AG09309 (cell line): ENCODE measurements at regions not wholly inside any gene's neighbourhood (a gene's known extent, or its start where the extent isn't known, plus 50 kb on each side); places are given as distances from the start of the nearest gene placed in this dataset.

Source experiments
- DNase-seq: peaks from one replicate; pipeline ENCODE4 v3.0.0-alpha.2; 2010; ENCODE audit warnings: low read depth
- H3K4me3 ChIP-seq: 2 replicates; pipeline ENCODE4 v1.5.1; 2011; ENCODE audit warnings: mild to moderate bottlenecking, low read depth, low read length, moderate library complexity; ENCODE audit not compliant: control insufficient read depth
- TF ChIP-seq, protein P1 (sequence below): IDR thresholded peaks from 2 replicates; pipeline ENCODE4 v1.5.1; 2011; ENCODE audit warnings: mild to moderate bottlenecking, low read depth, low read length, inconsistent platforms; ENCODE audit not compliant: insufficient read depth, control insufficient read depth; ENCODE audit errors: missing control alignments

DNA sequence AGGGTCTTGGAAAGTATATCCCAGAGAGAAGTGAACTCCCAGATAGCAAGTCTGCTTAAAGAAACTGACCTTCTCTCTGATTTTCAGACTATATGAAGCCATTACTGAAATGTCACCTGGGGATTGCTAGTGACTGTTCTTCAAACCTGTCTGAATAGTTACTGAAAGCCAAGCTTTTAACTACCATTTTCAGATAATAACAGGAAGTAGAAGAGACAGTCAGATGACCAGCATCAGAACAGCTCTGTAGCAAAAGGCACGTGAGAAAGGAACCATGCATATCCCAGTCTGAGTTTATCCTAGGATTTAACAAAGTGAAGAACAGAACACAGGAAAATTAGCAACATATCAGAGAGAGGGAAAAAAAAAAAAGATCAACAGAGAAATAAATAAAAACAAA, 74.9 kb upstream of the SELENOP start:
- DNase-seq, result no peak
- H3K4me3 ChIP-seq, result no peak overlapping the region
- TF ChIP-seq, protein P1, sequence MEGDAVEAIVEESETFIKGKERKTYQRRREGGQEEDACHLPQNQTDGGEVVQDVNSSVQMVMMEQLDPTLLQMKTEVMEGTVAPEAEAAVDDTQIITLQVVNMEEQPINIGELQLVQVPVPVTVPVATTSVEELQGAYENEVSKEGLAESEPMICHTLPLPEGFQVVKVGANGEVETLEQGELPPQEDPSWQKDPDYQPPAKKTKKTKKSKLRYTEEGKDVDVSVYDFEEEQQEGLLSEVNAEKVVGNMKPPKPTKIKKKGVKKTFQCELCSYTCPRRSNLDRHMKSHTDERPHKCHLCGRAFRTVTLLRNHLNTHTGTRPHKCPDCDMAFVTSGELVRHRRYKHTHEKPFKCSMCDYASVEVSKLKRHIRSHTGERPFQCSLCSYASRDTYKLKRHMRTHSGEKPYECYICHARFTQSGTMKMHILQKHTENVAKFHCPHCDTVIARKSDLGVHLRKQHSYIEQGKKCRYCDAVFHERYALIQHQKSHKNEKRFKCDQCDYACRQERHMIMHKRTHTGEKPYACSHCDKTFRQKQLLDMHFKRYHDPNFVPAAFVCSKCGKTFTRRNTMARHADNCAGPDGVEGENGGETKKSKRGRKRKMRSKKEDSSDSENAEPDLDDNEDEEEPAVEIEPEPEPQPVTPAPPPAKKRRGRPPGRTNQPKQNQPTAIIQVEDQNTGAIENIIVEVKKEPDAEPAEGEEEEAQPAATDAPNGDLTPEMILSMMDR, result no peak

DNA sequence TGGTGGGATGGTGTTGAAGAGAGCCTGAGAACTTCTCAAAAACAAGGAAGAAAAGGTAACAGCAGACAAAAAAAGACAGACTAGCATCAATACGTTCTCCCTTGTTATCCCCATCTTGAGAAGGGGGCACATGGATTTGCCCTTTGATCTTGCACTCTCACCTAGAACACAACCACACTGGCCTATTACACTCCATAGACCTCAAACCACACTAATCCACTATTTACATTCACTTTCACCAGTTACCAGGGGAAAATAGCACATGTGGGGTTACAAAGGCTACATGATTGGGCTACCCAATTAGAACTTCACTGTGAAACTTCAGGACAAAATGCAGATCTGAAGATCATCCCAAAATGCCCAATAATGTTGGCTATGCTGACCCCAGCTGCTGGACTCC, 72.6 kb upstream of the SELENOP start:
- TF ChIP-seq, protein P1, result no peak
- DNase-seq, result no peak
- no peak overlapping the region for H3K4me3 ChIP-seq

DNA sequence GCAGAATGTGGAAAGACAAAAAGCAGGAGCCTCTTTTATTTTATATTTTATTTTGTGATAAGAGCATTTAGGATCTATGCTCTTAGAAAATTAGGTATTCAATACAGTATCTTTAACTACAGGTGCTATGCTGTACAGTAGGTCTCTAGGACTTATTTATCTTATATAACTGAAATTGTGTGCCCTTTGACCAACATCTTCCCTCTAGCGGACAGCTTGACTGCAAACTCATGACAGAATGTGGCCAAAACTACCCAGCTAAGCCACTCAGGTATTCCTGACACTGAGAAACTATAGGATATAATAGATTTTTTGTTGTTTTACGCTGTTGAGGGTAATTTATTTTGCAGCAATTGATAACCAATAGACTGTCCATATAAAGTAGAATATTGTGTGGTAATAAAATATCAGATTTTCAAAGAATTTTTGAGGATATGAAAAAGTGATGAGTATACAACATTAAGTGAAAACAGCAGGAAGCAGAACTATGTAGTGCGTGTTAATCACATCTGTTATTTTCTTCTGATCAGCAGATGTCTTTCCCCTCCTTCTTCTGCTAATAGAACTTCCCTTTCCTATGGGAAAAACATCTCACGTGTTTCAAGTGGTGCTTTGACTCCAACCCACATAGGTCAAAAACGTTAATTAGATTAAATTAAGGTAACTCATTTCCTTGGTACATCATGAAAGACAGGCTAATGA, 69.9 kb upstream of the SELENOP start:
- no peak for DNase-seq
- H3K4me3 ChIP-seq, result no peak overlapping the region
- TF ChIP-seq, protein P1, result no peak

DNA sequence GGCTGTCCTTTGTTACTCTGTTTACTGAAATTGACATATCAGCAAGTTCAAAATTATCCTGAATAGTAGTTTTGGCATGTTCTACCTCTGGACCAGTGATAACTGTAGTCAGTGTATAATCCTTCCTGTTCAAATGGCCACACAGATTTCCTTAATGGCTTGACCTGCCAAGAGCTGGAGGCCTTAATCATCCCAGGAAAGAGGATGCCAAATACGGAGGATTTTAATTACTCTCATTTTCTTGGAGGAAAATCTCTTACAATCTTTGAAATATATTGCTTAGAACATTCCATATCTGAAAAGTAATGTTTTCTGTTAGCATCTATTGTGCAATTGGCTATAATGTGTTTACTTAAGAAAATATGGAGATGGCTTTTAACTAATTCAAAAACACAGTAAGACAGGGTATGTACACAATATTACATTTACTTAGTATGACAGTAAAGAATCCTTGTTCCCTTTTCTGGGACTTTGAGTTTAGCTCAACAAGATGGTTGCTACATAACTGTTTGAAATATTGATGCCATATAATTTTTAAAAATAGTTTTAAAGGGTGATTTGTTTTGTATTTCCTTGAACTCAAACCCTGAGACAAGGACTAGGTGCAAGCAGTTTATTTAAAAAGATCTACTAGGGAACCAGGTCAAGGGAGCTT, 68.9 kb upstream of the SELENOP start:
- TF ChIP-seq, protein P1, result no peak
- no peak overlapping the region for H3K4me3 ChIP-seq
- no peak for DNase-seq

DNA sequence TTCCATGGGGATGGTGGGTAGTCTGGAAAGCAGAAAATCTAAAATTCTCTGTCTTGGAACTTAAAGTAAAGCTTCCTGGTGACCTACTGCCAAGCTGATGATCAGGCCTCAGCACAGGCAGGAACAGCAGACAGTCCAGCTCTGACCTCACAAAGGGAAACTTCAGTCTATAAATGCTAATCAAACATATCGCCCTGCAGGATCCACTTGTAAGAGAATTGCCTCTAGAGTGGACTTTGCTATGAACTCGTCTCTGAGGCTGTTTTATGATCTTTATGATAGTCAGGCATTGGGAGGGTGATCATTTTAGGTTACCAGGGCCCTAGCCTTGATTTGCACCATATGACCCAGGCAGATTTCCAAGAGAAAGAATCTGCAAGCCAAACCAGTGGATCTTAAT, 67.6 kb upstream of the SELENOP start:
- TF ChIP-seq, protein P1, result no peak
- DNase-seq, result no peak
- no peak overlapping the region for H3K4me3 ChIP-seq

DNA sequence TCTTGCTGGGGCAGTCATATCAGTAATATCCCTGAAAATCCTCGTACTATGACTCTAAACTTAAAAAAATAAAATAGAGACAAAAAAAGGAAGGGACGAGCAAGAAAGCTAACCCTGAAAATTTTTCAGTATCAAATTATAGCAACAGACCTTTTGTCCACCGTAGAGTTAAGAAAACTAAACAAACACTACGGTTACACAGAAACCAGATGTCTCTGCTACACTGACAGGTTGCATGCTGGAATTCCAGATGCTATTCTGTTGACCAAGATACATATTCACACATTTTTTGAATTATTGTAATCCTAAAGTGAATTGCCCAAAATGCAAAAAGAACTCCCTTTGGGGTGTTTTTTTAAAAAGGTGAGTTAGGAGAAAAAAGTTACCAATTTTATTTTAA, 66.9 kb upstream of the SELENOP start:
- H3K4me3 ChIP-seq, result no peak overlapping the region
- DNase-seq, result no peak
- TF ChIP-seq, protein P1, result no peak
